ENCODE measurements at regions not wholly inside any gene's neighbourhood (a gene's known extent, or its start where the extent isn't known, plus 50 kb on each side); places are given as distances from the start of the nearest gene placed in this dataset.

DNA sequence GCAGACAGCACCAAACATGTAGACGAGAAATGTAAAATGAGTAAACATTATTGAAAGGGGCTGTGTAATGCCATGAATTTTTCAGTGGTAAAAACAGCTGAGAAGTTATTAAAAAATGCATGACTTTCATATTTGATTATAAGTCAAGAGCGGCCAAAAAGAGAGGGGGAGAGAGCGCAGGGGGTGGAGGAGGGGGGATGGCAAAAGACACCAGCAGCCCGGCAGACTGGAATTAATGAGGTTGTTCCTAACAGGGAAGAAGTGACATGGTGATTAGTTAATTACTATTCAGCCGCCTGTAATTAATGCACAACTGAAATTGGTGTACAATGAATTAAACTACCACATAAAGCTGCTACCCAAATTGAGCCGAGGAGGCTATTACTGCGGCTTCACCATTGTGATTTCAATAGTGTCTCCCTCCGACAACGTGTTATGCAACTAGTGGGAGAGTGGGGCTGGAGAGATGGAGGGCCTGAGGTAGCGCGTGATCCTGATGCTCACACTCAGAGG is 89.1 kb upstream of the VSTM2B start:
- ChIA-PET CTCF (no interaction called here), POLR2A (no interaction called here)
- H3K27ac ChIP-seq (ENCODE audit: low read depth, low read length), result no peak overlapping the region
- no peaks in the 10 kb centered on the region for H3K27me3 ChIP-seq (ENCODE audit: control insufficient read depth, insufficient read depth, low read length)
- no peak for DNase-seq (ENCODE audit: low read depth, low spot score)
- TF ChIP-seq, protein P1, sequence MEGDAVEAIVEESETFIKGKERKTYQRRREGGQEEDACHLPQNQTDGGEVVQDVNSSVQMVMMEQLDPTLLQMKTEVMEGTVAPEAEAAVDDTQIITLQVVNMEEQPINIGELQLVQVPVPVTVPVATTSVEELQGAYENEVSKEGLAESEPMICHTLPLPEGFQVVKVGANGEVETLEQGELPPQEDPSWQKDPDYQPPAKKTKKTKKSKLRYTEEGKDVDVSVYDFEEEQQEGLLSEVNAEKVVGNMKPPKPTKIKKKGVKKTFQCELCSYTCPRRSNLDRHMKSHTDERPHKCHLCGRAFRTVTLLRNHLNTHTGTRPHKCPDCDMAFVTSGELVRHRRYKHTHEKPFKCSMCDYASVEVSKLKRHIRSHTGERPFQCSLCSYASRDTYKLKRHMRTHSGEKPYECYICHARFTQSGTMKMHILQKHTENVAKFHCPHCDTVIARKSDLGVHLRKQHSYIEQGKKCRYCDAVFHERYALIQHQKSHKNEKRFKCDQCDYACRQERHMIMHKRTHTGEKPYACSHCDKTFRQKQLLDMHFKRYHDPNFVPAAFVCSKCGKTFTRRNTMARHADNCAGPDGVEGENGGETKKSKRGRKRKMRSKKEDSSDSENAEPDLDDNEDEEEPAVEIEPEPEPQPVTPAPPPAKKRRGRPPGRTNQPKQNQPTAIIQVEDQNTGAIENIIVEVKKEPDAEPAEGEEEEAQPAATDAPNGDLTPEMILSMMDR (IDR thresholded peaks at IDR 0.05; ENCODE audit: low read depth, low read length), result no peak
- no peak overlapping the region for H3K4me3 ChIP-seq (ENCODE audit: low read depth, low read length)
- peaks cover 82% of the 10 kb centered on the region for H3K9me3 ChIP-seq (ENCODE audit: control insufficient read depth, insufficient read depth, low read length)

DNA sequence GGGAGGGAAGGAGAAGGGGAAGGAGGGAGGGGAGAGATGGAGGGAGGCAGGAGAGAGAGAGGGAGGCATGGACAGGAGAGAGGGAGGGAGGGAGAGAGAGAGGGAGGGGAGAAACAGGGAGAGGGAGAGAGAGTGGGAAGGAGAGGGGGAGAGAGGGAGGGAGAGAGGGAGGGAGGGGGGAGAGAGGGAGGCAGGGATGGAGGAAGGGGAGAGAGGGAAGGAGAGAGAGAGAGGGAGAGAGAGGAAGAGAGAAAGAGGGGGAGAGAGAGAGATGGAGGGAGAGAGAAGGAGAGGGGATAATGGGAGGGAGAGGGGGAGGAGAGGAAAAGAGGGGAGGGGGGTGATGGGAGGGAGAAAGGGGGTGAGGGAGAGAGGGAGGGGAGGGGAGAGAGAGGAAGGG is 86.8 kb upstream of the VSTM2B start:
- Histone ChIP-seq H3K27me3 (ENCODE audit: control insufficient read depth, insufficient read depth, low read length) (no peaks in the 10 kb centered on the region), H3K27ac (ENCODE audit: low read depth, low read length) (no peak overlapping the region), H3K9me3 (ENCODE audit: control insufficient read depth, insufficient read depth, low read length) (peaks cover 75% of the 10 kb centered on the region), H3K4me3 (ENCODE audit: low read depth, low read length) (no peak overlapping the region)
- ChIA-PET POLR2A (no interaction called here), CTCF (no interaction called here)
- no peak for DNase-seq (ENCODE audit: low read depth, low spot score)
- TF ChIP-seq, protein P1 (IDR thresholded peaks at IDR 0.05; ENCODE audit: low read depth, low read length), result no peak

GRCh38 chr19:29439688-29440550 is 85.9 kb upstream of the VSTM2B start:
- Histone ChIP-seq H3K27me3 (ENCODE audit: control insufficient read depth, insufficient read depth, low read length) (no peaks in the 10 kb centered on the region), H3K27ac (ENCODE audit: low read depth, low read length) (no peak overlapping the region), H3K4me3 (ENCODE audit: low read depth, low read length) (no peak overlapping the region), H3K9me3 (ENCODE audit: control insufficient read depth, insufficient read depth, low read length) (peaks cover 66% of the 10 kb centered on the region)
- no peak for DNase-seq (ENCODE audit: low read depth, low spot score)
- POLR2A ChIA-PET, result no interaction called here
- TF ChIP-seq, protein P1 (IDR thresholded peaks at IDR 0.05; ENCODE audit: low read depth, low read length), result no peak
- CTCF ChIA-PET, result no interaction called here

GRCh38 chr19:29442094-29442493 is 83.7 kb upstream of the VSTM2B start:
- Histone ChIP-seq H3K27me3 (ENCODE audit: control insufficient read depth, insufficient read depth, low read length) (no peaks in the 10 kb centered on the region), H3K9me3 (ENCODE audit: control insufficient read depth, insufficient read depth, low read length) (peaks cover 65% of the 10 kb centered on the region), H3K27ac (ENCODE audit: low read depth, low read length) (no peak overlapping the region), H3K4me3 (ENCODE audit: low read depth, low read length) (no peak overlapping the region)
- DNase-seq (ENCODE audit: low read depth, low spot score), result no peak
- POLR2A ChIA-PET, result no interaction called here
- TF ChIP-seq, protein P1 (IDR thresholded peaks at IDR 0.05; ENCODE audit: low read depth, low read length), result no peak
- CTCF ChIA-PET, result no interaction called here

- POLR2A ChIA-PET, result no interaction called here
- TF ChIP-seq, protein P1 (IDR thresholded peaks at IDR 0.05; ENCODE audit: low read depth, low read length), result no peak
- CTCF ChIA-PET, result no interaction called here
These were observed 82.9 kb upstream of the VSTM2B start for GRCh38 chr19:29442910-29443309.

More at GRCh38 chr19:29442910-29443309, 82.9 kb upstream of the VSTM2B start:
- Histone ChIP-seq H3K4me3 (ENCODE audit: low read depth, low read length) (no peak overlapping the region), H3K9me3 (ENCODE audit: control insufficient read depth, insufficient read depth, low read length) (peaks cover 67% of the 10 kb centered on the region), H3K27ac (ENCODE audit: low read depth, low read length) (no peak overlapping the region), H3K27me3 (ENCODE audit: control insufficient read depth, insufficient read depth, low read length) (no peaks in the 10 kb centered on the region)
- no peak for DNase-seq (ENCODE audit: low read depth, low spot score)
